ENCODE measurements at regions not wholly inside any gene's neighbourhood (a gene's known extent, or its start where the extent isn't known, plus 50 kb on each side); places are given as distances from the start of the nearest gene placed in this dataset.

- no peak overlapping the region for H3K4me3 ChIP-seq
- no peaks in the 10 kb centered on the region for H3K4me1 ChIP-seq
- no peak for TF ChIP-seq CTCF (IDR thresholded peaks at IDR 0.05)
- no peaks in the 10 kb centered on the region for H3K36me3 ChIP-seq
- no peak overlapping the region for H3K27ac ChIP-seq
- intact Hi-C loops (cut with DNase I), result no loop called here
- ATAC-seq, result no peak
- no peaks in the 10 kb centered on the region for H3K9me3 ChIP-seq
- no peaks in the 10 kb centered on the region for H3K27me3 ChIP-seq (ENCODE audit: low read depth)
- no peak for DNase-seq
These were observed 183.7 kb upstream of the TCERG1L start for GRCh38 chr10:131495224-131495623.

GRCh38 chr10:131495892-131496291 is 184.4 kb upstream of the TCERG1L start:
- Histone ChIP-seq H3K4me1 (no peaks in the 10 kb centered on the region), H3K27me3 (ENCODE audit: low read depth) (no peaks in the 10 kb centered on the region), H3K4me3 (no peak overlapping the region), H3K9me3 (no peaks in the 10 kb centered on the region), H3K36me3 (no peaks in the 10 kb centered on the region), H3K27ac (no peak overlapping the region)
- ATAC-seq (no peak), DNase-seq (no peak)
- no peak for TF ChIP-seq CTCF (IDR thresholded peaks at IDR 0.05)
- intact Hi-C loops (cut with DNase I), result no loop called here

- intact Hi-C loops (cut with DNase I), result no loop called here
These were observed 185.0 kb upstream of the TCERG1L start for GRCh38 chr10:131496351-131497052.

GRCh38 chr10:131499566-131499965 is 188.0 kb upstream of the TCERG1L start:
- Histone ChIP-seq H3K36me3 (no peaks in the 10 kb centered on the region), H3K27ac (no peak overlapping the region), H3K4me1 (no peaks in the 10 kb centered on the region), H3K4me3 (no peak overlapping the region), H3K9me3 (peaks cover 14% of the 10 kb centered on the region), H3K27me3 (ENCODE audit: low read depth) (no peaks in the 10 kb centered on the region)
- ATAC-seq (no peak), DNase-seq (no peak)
- no peak for TF ChIP-seq CTCF (IDR thresholded peaks at IDR 0.05)
- intact Hi-C loops (cut with DNase I), result no loop called here

More at GRCh38 chr10:131496351-131497052, 185.0 kb upstream of the TCERG1L start:
- no peak for TF ChIP-seq CTCF (IDR thresholded peaks at IDR 0.05)
- no peaks in the 10 kb centered on the region for H3K4me1 ChIP-seq
- no peaks in the 10 kb centered on the region for H3K27me3 ChIP-seq (ENCODE audit: low read depth)
- DNase-seq (no peak), ATAC-seq (no peak)
- no peaks in the 10 kb centered on the region for H3K36me3 ChIP-seq
- H3K27ac ChIP-seq, result no peak overlapping the region
- no peaks in the 10 kb centered on the region for H3K9me3 ChIP-seq
- H3K4me3 ChIP-seq, result no peak overlapping the region

GRCh38 chr10:131500181-131500580 is 188.7 kb upstream of the TCERG1L start:
- no peak for ATAC-seq
- no peak overlapping the region for H3K27ac ChIP-seq
- peaks cover 16% of the 10 kb centered on the region for H3K9me3 ChIP-seq
- no peaks in the 10 kb centered on the region for H3K36me3 ChIP-seq
- H3K4me1 ChIP-seq, result no peaks in the 10 kb centered on the region
- H3K4me3 ChIP-seq, result no peak overlapping the region
- intact Hi-C loops (cut with DNase I), result no loop called here
- H3K27me3 ChIP-seq (ENCODE audit: low read depth), result no peaks in the 10 kb centered on the region
- DNase-seq, result no peak
- no peak for TF ChIP-seq CTCF (IDR thresholded peaks at IDR 0.05)
